Ishikawa (cell line): ENCODE measurements at regions not wholly inside any gene's neighbourhood (a gene's known extent, or its start where the extent isn't known, plus 50 kb on each side); places are given as distances from the start of the nearest gene placed in this dataset.

Source experiments
- CEBPB ChIP-seq: IDR thresholded peaks from 2 replicates; pipeline ENCODE4 v1.6.1; 2012
- CREB1 ChIP-seq: IDR thresholded peaks from 2 replicates; pipeline ENCODE4 v1.6.1; 2012; ENCODE audit warnings: low read depth
- EGR1 ChIP-seq: IDR thresholded peaks from 2 replicates; pipeline ENCODE4 v1.6.1; 2012
- EP300 ChIP-seq: IDR thresholded peaks from 2 replicates; pipeline ENCODE4 v1.6.1; 2012; ENCODE audit warnings: borderline replicate concordance
- FOXM1 ChIP-seq: IDR thresholded peaks from 2 replicates; pipeline ENCODE4 v1.6.1; 2012; ENCODE audit warnings: low read depth, borderline replicate concordance
- MAX ChIP-seq: IDR thresholded peaks from 2 replicates; pipeline ENCODE4 v1.6.1; 2012
- NFIC ChIP-seq: IDR thresholded peaks from 2 replicates; pipeline ENCODE4 v1.6.1; 2012
- RAD21 ChIP-seq: IDR thresholded peaks from 2 replicates; pipeline ENCODE4 v1.6.1; 2012; ENCODE audit warnings: low read depth
- REST ChIP-seq: IDR thresholded peaks from 2 replicates; pipeline ENCODE4 v1.6.1; 2012; ENCODE audit warnings: low read depth, mild to moderate bottlenecking
- TAF1 ChIP-seq: IDR thresholded peaks from 2 replicates; pipeline ENCODE4 v1.6.1; 2012; ENCODE audit warnings: low read depth, mild to moderate bottlenecking
- TCF12 ChIP-seq: IDR thresholded peaks from 2 replicates; pipeline ENCODE4 v1.6.1; 2012; ENCODE audit warnings: low read depth
- TEAD4 ChIP-seq: IDR thresholded peaks from 2 replicates; pipeline ENCODE4 v1.6.1; 2012
- USF1 ChIP-seq: IDR thresholded peaks from 2 replicates; pipeline ENCODE4 v1.6.1; 2012
- YY1 ChIP-seq: IDR thresholded peaks from 2 replicates; pipeline ENCODE4 v1.6.1; 2012; ENCODE audit warnings: low read depth
- ZBTB7A ChIP-seq: IDR thresholded peaks from 2 replicates; pipeline ENCODE4 v1.6.1; 2012; ENCODE audit warnings: low read depth

DNA sequence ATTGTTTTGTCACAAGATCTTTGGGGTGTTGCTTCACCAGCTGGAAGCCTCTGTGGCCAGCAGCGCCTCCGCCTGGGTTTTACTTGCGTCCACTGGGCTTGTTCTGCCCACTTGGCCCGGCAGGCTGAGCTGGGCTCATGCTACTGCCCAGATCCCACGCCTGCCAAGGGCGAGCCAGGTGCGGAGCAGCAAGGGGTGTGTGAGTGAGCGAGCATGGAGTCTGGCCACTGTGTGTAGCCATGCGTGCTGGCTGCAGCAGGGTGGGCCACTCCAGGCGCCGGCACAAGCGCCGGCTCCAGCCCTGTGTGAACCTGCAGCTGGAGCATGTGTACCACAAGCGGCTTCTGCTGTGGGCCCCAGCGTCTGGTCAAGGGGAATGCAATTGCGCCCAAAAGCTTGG is 416.5 kb upstream of the RGMA start:
- TF ChIP-seq RAD21 (no peak), CEBPB (no peak), FOXM1 (no peak), NFIC (no peak), USF1 (no peak), ZBTB7A (no peak), REST (no peak), TAF1 (no peak), CREB1 (no peak), MAX (no peak), EP300 (no peak), TEAD4 (no peak), TCF12 (no peak), YY1 (no peak), EGR1 (no peak)

GRCh38 chr15:93501946-93502345 is 412.9 kb upstream of the RGMA start:
- no peak for TF ChIP-seq FOXM1
- no peak for TF ChIP-seq YY1
- no peak for TF ChIP-seq TAF1
- TF ChIP-seq TEAD4 = no peak
- TF ChIP-seq RAD21 = no peak
- no peak for TF ChIP-seq MAX
- TF ChIP-seq REST = no peak
- no peak for TF ChIP-seq CEBPB
- no peak for TF ChIP-seq USF1
- TF ChIP-seq EGR1 = no peak
- TF ChIP-seq NFIC = no peak
- no peak for TF ChIP-seq CREB1
- no peak for TF ChIP-seq ZBTB7A
- no peak for TF ChIP-seq TCF12
- no peak for TF ChIP-seq EP300

DNA sequence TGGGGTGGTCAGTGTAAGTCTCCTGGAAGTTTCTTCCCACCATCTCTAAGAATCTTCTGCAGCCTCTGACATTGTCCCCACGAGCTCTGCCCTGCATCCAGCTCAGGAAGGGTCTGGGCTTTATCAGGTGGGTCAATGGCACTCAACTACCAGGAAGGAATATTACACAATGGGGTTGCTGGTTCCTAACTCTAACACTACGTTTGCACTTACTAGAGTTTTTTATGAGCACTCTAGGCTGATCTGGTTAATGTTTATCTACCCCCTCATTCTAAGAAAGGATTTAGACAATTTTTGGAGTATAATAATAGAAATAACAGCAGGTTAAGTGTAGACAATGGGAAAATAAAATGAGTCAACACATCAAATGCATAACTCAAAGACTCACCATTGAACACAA is 411.1 kb upstream of the RGMA start:
- TF ChIP-seq MAX = no peak
- TF ChIP-seq TEAD4 = no peak
- TF ChIP-seq EGR1 = no peak
- no peak for TF ChIP-seq NFIC

- TF ChIP-seq RAD21 (no peak), NFIC (no peak), MAX (no peak), CEBPB (no peak), TCF12 (no peak), USF1 (no peak), TAF1 (no peak), REST (no peak), FOXM1 (no peak), CREB1 (no peak), TEAD4 (no peak), EGR1 (no peak), EP300 (no peak), ZBTB7A (no peak), YY1 (no peak)
Observed at GRCh38 chr15:93497291-93497690, 408.3 kb upstream of the RGMA start.
